ENCODE measurements at regions not wholly inside any gene's neighbourhood (a gene's known extent, or its start where the extent isn't known, plus 50 kb on each side); places are given as distances from the start of the nearest gene placed in this dataset.

GRCh38 chr20:11790046-11790445, 127.6 kb upstream of the BTBD3 start:
- Histone ChIP-seq H3K9me3 (ENCODE audit: low read length) (no peaks in the 10 kb centered on the region), H3K79me2 (replicated peaks; ENCODE audit: insufficient read depth, low read length) (no peaks in the 10 kb centered on the region), H3K4me2 (ENCODE audit: low read length) (no peak overlapping the region), H4K20me1 (ENCODE audit: insufficient read depth) (no peaks in the 10 kb centered on the region), H3K9me2 (ENCODE audit: insufficient read depth, low read length) (no peaks in the 10 kb centered on the region), H3K9ac (ENCODE audit: low read length) (no peak overlapping the region), H3F3A (ENCODE audit: insufficient read depth, low read length, poor library complexity, severe bottlenecking) (no peaks in the 10 kb centered on the region), H2AFZ (ENCODE audit: low read depth, low read length) (no peak overlapping the region), H3K36me3 (ENCODE audit: insufficient read depth, low read length) (no peaks in the 10 kb centered on the region), H3K27ac (ENCODE audit: low read length) (no peak overlapping the region), H3K4me3 (ENCODE audit: low read length) (no peak overlapping the region), H3K27me3 (ENCODE audit: insufficient read depth, low read depth, low read length) (no peaks in the 10 kb centered on the region)
- TF ChIP-seq CTCF (IDR thresholded peaks at IDR 0.05; ENCODE audit: poor library complexity, severe bottlenecking): no peak

GRCh38 chr20:11791316-11791715, 126.4 kb upstream of the BTBD3 start:
- Histone ChIP-seq H3K36me3 (ENCODE audit: insufficient read depth, low read length) (no peaks in the 10 kb centered on the region), H3K9ac (ENCODE audit: low read length) (no peak overlapping the region), H3K9me2 (ENCODE audit: insufficient read depth, low read length) (no peaks in the 10 kb centered on the region), H4K20me1 (ENCODE audit: insufficient read depth) (no peaks in the 10 kb centered on the region), H3K4me3 (ENCODE audit: low read length) (no peak overlapping the region), H3K27ac (ENCODE audit: low read length) (no peak overlapping the region), H3K9me3 (ENCODE audit: low read length) (no peaks in the 10 kb centered on the region), H3K27me3 (ENCODE audit: insufficient read depth, low read depth, low read length) (no peaks in the 10 kb centered on the region), H3K4me2 (ENCODE audit: low read length) (no peak overlapping the region), H3K79me2 (replicated peaks; ENCODE audit: insufficient read depth, low read length) (no peaks in the 10 kb centered on the region), H2AFZ (ENCODE audit: low read depth, low read length) (no peak overlapping the region), H3F3A (ENCODE audit: insufficient read depth, low read length, poor library complexity, severe bottlenecking) (no peaks in the 10 kb centered on the region)
- TF ChIP-seq EP300 (conservative IDR thresholded peaks at IDR 0.05; ENCODE audit: poor library complexity, severe bottlenecking) (no peak), SMC3 (conservative IDR thresholded peaks at IDR 0.05; ENCODE audit: poor library complexity) (no peak), MXI1 (conservative IDR thresholded peaks at IDR 0.05; ENCODE audit: poor library complexity, severe bottlenecking) (no peak), RAD21 (conservative IDR thresholded peaks at IDR 0.05) (no peak), TAF1 (IDR thresholded peaks at IDR 0.05; ENCODE audit: low read depth) (no peak), REST (IDR thresholded peaks at IDR 0.05; ENCODE audit: borderline replicate concordance) (no peak)

GRCh38 chr20:11791835-11792567, 125.7 kb upstream of the BTBD3 start:
- no peaks in the 10 kb centered on the region for H3K27me3 ChIP-seq (ENCODE audit: insufficient read depth, low read depth, low read length)
- no peaks in the 10 kb centered on the region for H3K79me2 ChIP-seq (replicated peaks; ENCODE audit: insufficient read depth, low read length)
- H3K4me2 ChIP-seq (ENCODE audit: low read length): no peak overlapping the region
- no peak overlapping the region for H3K27ac ChIP-seq (ENCODE audit: low read length)
- no peaks in the 10 kb centered on the region for H3K9me2 ChIP-seq (ENCODE audit: insufficient read depth, low read length)
- H3K4me3 ChIP-seq (ENCODE audit: low read length): no peak overlapping the region
- no peak overlapping the region for H2AFZ ChIP-seq (ENCODE audit: low read depth, low read length)
- no peaks in the 10 kb centered on the region for H3K9me3 ChIP-seq (ENCODE audit: low read length)
- no peak overlapping the region for H3K9ac ChIP-seq (ENCODE audit: low read length)
- no peaks in the 10 kb centered on the region for H3F3A ChIP-seq (ENCODE audit: insufficient read depth, low read length, poor library complexity, severe bottlenecking)
- TF ChIP-seq CTCF (IDR thresholded peaks at IDR 0.05; ENCODE audit: poor library complexity, severe bottlenecking) (no peak), SMC3 (conservative IDR thresholded peaks at IDR 0.05; ENCODE audit: poor library complexity) (no peak), TAF1 (IDR thresholded peaks at IDR 0.05; ENCODE audit: low read depth) (no peak)
- H3K36me3 ChIP-seq (ENCODE audit: insufficient read depth, low read length): no peaks in the 10 kb centered on the region
- H4K20me1 ChIP-seq (ENCODE audit: insufficient read depth): no peaks in the 10 kb centered on the region

All from neural cell (in vitro differentiated cells).